Activated T-cell treated with anti-CD3 and anti-CD28 coated beads, Interleukin-2, amount 50 U/mL, for 24 hours (primary cell): ENCODE measurements at regions not wholly inside any gene's neighbourhood (a gene's known extent, or its start where the extent isn't known, plus 50 kb on each side); places are given as distances from the start of the nearest gene placed in this dataset.
"Not testable (repeated sequence)": the region's sequence is repeated elsewhere in the genome, so short reads cannot be mapped to it uniquely, and the experiment has no call there.

ENCODE experiments used
- DNase-seq: peaks from one replicate; pipeline ENCODE4 v3.0.0-alpha.2; 2020
- H3K27ac Mint-ChIP-seq: 2 replicates; pipeline ENCODE4 v1.8.0; 2020; ENCODE audit warnings: mild to moderate bottlenecking, mixed read lengths
- H3K27me3 Mint-ChIP-seq: 2 replicates; pipeline ENCODE4 v1.8.0; 2020; ENCODE audit warnings: mixed read lengths
- H3K36me3 Mint-ChIP-seq: 2 replicates; pipeline ENCODE4 v1.8.0; 2020; ENCODE audit warnings: low read depth, mixed read lengths
- H3K4me1 Mint-ChIP-seq: 2 replicates; pipeline ENCODE4 v1.8.0; 2020; ENCODE audit warnings: low read depth, mixed read lengths
- H3K4me3 Mint-ChIP-seq: 2 replicates; pipeline ENCODE4 v1.8.0; 2020; ENCODE audit warnings: mild to moderate bottlenecking, moderate library complexity, mixed read lengths
- H3K9me3 Mint-ChIP-seq: 2 replicates; pipeline ENCODE4 v1.8.0; 2020; ENCODE audit warnings: mixed read lengths

GRCh38 chr11:16527525-16528246 lies 171.3 kb upstream of the SOX6 start:
- no peaks in the 10 kb centered on the region for H3K27me3 Mint-ChIP-seq
- no peak overlapping the region for H3K4me3 Mint-ChIP-seq

GRCh38 chr11:16526947-16527346 lies 170.6 kb upstream of the SOX6 start:
- no peaks in the 10 kb centered on the region for H3K27me3 Mint-ChIP-seq
- H3K9me3 Mint-ChIP-seq = peaks cover 3% of the 10 kb centered on the region
- no peak overlapping the region for H3K4me3 Mint-ChIP-seq
- no peak overlapping the region for H3K27ac Mint-ChIP-seq
- no peaks in the 10 kb centered on the region for H3K4me1 Mint-ChIP-seq
- H3K36me3 Mint-ChIP-seq = no peaks in the 10 kb centered on the region
- DNase-seq = no peak

More at GRCh38 chr11:16527525-16528246, 171.3 kb upstream of the SOX6 start:
- DNase-seq = no peak
- H3K27ac Mint-ChIP-seq = no peak overlapping the region
- no peaks in the 10 kb centered on the region for H3K36me3 Mint-ChIP-seq
- peaks cover 3% of the 10 kb centered on the region for H3K9me3 Mint-ChIP-seq
- H3K4me1 Mint-ChIP-seq = no peaks in the 10 kb centered on the region

GRCh38 chr11:16520713-16521112 lies 164.4 kb upstream of the SOX6 start:
- not testable (repeated sequence) for H3K27me3 Mint-ChIP-seq, H3K4me3 Mint-ChIP-seq, H3K4me1 Mint-ChIP-seq, H3K27ac Mint-ChIP-seq, H3K36me3 Mint-ChIP-seq, DNase-seq, H3K9me3 Mint-ChIP-seq

- no peaks in the 10 kb centered on the region for H3K4me1 Mint-ChIP-seq
- no peak overlapping the region for H3K27ac Mint-ChIP-seq
- no peak for DNase-seq
- H3K9me3 Mint-ChIP-seq = peaks cover 14% of the 10 kb centered on the region
- H3K27me3 Mint-ChIP-seq = no peaks in the 10 kb centered on the region
- no peak overlapping the region for H3K4me3 Mint-ChIP-seq
- no peaks in the 10 kb centered on the region for H3K36me3 Mint-ChIP-seq
Measured at GRCh38 chr11:16512899-16513241, 156.5 kb upstream of the SOX6 start.

- Mint-ChIP-seq H3K9me3 (peaks cover 14% of the 10 kb centered on the region), H3K4me1 (no peaks in the 10 kb centered on the region), H3K36me3 (no peaks in the 10 kb centered on the region), H3K27me3 (no peaks in the 10 kb centered on the region), H3K27ac (no peak overlapping the region), H3K4me3 (no peak overlapping the region)
- no peak for DNase-seq
Measured at GRCh38 chr11:16512198-16512898, 156.0 kb upstream of the SOX6 start.

GRCh38 chr11:16511116-16512114 lies 155.1 kb upstream of the SOX6 start:
- Mint-ChIP-seq H3K4me1 (no peaks in the 10 kb centered on the region), H3K27ac (no peak overlapping the region), H3K27me3 (no peaks in the 10 kb centered on the region), H3K9me3 (peaks cover 17% of the 10 kb centered on the region), H3K36me3 (no peaks in the 10 kb centered on the region), H3K4me3 (no peak overlapping the region)
- DNase-seq = no peak

- Mint-ChIP-seq H3K4me1 (no peaks in the 10 kb centered on the region), H3K27me3 (no peaks in the 10 kb centered on the region), H3K36me3 (no peaks in the 10 kb centered on the region), H3K27ac (no peak overlapping the region), H3K9me3 (peaks cover 14% of the 10 kb centered on the region), H3K4me3 (no peak overlapping the region)
- DNase-seq = no peak
Measured at GRCh38 chr11:16505481-16505880, 149.1 kb upstream of the SOX6 start.

GRCh38 chr11:16503891-16504290 lies 147.5 kb upstream of the SOX6 start:
- not testable (repeated sequence) for H3K4me3 Mint-ChIP-seq, H3K4me1 Mint-ChIP-seq, H3K36me3 Mint-ChIP-seq, H3K27ac Mint-ChIP-seq, DNase-seq, H3K27me3 Mint-ChIP-seq
- H3K9me3 Mint-ChIP-seq = peaks cover 14% of the 10 kb centered on the region

GRCh38 chr11:16494918-16495691 lies 138.8 kb upstream of the SOX6 start:
- peaks cover 2% of the 10 kb centered on the region for H3K9me3 Mint-ChIP-seq
- H3K4me3 Mint-ChIP-seq = no peak overlapping the region
- H3K36me3 Mint-ChIP-seq = no peaks in the 10 kb centered on the region
- no peaks in the 10 kb centered on the region for H3K27me3 Mint-ChIP-seq
- no peak for DNase-seq
- H3K4me1 Mint-ChIP-seq = no peaks in the 10 kb centered on the region
- no peak overlapping the region for H3K27ac Mint-ChIP-seq

GRCh38 chr11:16484434-16484833 lies 128.1 kb upstream of the SOX6 start:
- no peaks in the 10 kb centered on the region for H3K9me3 Mint-ChIP-seq
- no peak overlapping the region for H3K27ac Mint-ChIP-seq
- H3K27me3 Mint-ChIP-seq = no peaks in the 10 kb centered on the region
- DNase-seq = no peak
- no peaks in the 10 kb centered on the region for H3K36me3 Mint-ChIP-seq
- H3K4me3 Mint-ChIP-seq = no peak overlapping the region
- no peaks in the 10 kb centered on the region for H3K4me1 Mint-ChIP-seq

- H3K36me3 Mint-ChIP-seq = no peaks in the 10 kb centered on the region
- H3K9me3 Mint-ChIP-seq = peaks cover 2% of the 10 kb centered on the region
- no peaks in the 10 kb centered on the region for H3K27me3 Mint-ChIP-seq
- no peak for DNase-seq
- H3K4me1 Mint-ChIP-seq = no peaks in the 10 kb centered on the region
- H3K27ac Mint-ChIP-seq = no peak overlapping the region
- no peak overlapping the region for H3K4me3 Mint-ChIP-seq
Measured at GRCh38 chr11:16474659-16475058, 118.3 kb upstream of the SOX6 start.

GRCh38 chr11:16469968-16470367 lies 113.6 kb upstream of the SOX6 start:
- Mint-ChIP-seq H3K9me3 (peaks cover 2% of the 10 kb centered on the region), H3K27me3 (no peaks in the 10 kb centered on the region), H3K27ac (no peak overlapping the region), H3K4me3 (no peak overlapping the region), H3K36me3 (no peaks in the 10 kb centered on the region), H3K4me1 (no peaks in the 10 kb centered on the region)
- DNase-seq = no peak

GRCh38 chr11:16468735-16469453 lies 112.5 kb upstream of the SOX6 start:
- Mint-ChIP-seq H3K4me3 (no peak overlapping the region), H3K9me3 (peaks cover 2% of the 10 kb centered on the region), H3K36me3 (no peaks in the 10 kb centered on the region), H3K4me1 (no peaks in the 10 kb centered on the region), H3K27me3 (no peaks in the 10 kb centered on the region), H3K27ac (no peak overlapping the region)
- DNase-seq = no peak
